ENCODE measurements at regions not wholly inside any gene's neighbourhood (a gene's known extent, or its start where the extent isn't known, plus 50 kb on each side); places are given as distances from the start of the nearest gene placed in this dataset.

DNA sequence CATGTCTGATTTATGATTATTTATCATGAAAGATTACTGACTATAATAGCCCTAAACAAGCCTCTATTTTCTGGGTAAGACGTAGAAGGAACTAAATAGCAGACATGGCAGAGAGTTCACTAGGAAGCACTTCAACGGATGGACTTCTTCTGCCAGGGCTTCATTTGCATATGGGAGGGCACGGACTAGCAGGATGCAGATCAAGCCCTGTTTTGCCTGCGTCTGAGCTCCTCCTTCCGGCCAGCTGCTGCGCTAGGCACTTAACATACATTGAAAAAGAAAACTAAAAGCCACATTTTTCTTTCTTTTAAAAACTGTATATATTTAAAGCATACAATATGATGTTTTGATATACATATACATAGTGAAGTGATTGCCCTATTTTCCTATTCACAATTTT is 340.0 kb upstream of the MEX3C start:
- peak; percentile 67 to 85 for DNase-seq (ENCODE audit: low read depth in 1 of 2, low spot score in 1 of 2)
- no peak overlapping the region for H3K27ac ChIP-seq
- no peaks in the 10 kb centered on the region for H3K27me3 ChIP-seq
- TF ChIP-seq, protein P1, sequence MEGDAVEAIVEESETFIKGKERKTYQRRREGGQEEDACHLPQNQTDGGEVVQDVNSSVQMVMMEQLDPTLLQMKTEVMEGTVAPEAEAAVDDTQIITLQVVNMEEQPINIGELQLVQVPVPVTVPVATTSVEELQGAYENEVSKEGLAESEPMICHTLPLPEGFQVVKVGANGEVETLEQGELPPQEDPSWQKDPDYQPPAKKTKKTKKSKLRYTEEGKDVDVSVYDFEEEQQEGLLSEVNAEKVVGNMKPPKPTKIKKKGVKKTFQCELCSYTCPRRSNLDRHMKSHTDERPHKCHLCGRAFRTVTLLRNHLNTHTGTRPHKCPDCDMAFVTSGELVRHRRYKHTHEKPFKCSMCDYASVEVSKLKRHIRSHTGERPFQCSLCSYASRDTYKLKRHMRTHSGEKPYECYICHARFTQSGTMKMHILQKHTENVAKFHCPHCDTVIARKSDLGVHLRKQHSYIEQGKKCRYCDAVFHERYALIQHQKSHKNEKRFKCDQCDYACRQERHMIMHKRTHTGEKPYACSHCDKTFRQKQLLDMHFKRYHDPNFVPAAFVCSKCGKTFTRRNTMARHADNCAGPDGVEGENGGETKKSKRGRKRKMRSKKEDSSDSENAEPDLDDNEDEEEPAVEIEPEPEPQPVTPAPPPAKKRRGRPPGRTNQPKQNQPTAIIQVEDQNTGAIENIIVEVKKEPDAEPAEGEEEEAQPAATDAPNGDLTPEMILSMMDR (IDR thresholded peaks at IDR 0.05; ENCODE audit: low read depth, low read length): peak; percentile 78
- no peaks in the 10 kb centered on the region for H3K36me3 ChIP-seq
- H3K4me1 ChIP-seq (ENCODE audit: low read depth): no peaks in the 10 kb centered on the region
- no peak overlapping the region for H3K4me3 ChIP-seq
- H3K9me3 ChIP-seq (ENCODE audit: low read depth): no peaks in the 10 kb centered on the region

DNA sequence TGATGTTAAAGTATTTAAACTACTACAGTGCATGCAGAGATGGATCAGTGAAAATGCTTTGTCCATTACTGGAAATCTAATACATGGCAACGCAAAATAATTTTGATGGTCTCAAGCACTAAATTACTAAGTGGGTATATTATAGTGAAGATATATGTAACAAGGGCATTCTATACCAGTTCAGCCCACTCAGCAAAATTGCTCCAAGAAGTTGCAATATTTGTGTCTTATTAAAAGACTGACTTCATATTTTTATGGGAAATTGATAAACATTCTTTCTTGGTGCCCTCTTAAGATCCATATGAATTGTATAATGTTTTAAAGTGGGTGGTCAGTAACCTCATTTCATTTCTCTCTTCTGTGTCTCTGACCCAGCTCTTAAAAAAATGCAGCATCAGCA is 343.1 kb upstream of the MEX3C start:
- Histone ChIP-seq H3K27ac (no peak overlapping the region), H3K4me3 (no peak overlapping the region), H3K27me3 (no peaks in the 10 kb centered on the region), H3K9me3 (ENCODE audit: low read depth) (no peaks in the 10 kb centered on the region), H3K36me3 (no peaks in the 10 kb centered on the region), H3K4me1 (ENCODE audit: low read depth) (no peaks in the 10 kb centered on the region)
- TF ChIP-seq, protein P1 (IDR thresholded peaks at IDR 0.05; ENCODE audit: low read depth, low read length): no peak
- no peak for DNase-seq (ENCODE audit: low read depth in 1 of 2, low spot score in 1 of 2)

DNA sequence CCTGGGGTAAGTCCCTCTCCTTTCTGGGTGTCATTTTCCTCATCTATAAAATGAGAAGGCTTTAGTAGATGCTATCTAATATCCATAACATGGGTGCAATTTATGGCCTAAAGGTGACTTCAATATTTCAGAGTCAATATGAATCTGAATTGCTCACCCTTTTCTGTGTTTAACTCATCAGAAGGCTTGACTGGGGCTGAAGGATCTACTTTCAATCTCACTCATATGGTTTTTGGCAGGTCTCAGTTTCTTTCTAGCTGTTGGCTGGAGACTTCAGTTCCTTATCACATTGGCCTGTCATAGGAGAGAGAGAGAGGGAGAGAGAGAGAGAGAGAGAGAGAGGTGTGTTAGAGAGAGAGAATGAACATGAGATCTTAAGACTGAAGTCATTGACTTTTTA is 343.7 kb upstream of the MEX3C start:
- no peak overlapping the region for H3K4me3 ChIP-seq
- no peaks in the 10 kb centered on the region for H3K36me3 ChIP-seq
- no peak overlapping the region for H3K27ac ChIP-seq
- no peaks in the 10 kb centered on the region for H3K27me3 ChIP-seq
- no peaks in the 10 kb centered on the region for H3K9me3 ChIP-seq (ENCODE audit: low read depth)
- no peaks in the 10 kb centered on the region for H3K4me1 ChIP-seq (ENCODE audit: low read depth)
- DNase-seq (ENCODE audit: low read depth in 1 of 2, low spot score in 1 of 2): no peak
- TF ChIP-seq, protein P1 (IDR thresholded peaks at IDR 0.05; ENCODE audit: low read depth, low read length): no peak

DNA sequence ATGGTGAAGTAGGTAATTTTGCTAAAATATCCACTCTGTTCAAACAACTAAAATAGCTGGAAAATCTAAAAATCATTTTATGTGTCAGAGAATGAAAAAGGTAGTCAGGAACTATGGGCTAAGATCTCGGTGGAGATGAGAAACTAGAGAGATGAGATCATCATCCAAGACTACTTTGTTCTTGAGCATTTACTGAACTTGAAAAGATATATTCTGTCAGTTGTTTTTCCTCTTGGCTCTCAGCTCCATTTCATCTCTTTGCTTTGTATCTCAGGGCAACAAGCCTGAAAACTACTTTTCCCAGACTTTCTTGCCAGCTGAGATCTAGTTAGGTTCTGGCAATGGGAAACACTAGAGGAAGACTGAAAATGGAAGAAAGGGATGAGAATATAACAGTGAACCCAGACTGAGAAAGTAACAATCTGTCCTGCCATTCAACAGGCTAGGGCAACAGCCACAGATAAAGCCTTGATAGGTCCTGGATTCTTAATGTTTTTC is 346.2 kb upstream of the MEX3C start:
- H3K27me3 ChIP-seq: no peaks in the 10 kb centered on the region
- no peaks in the 10 kb centered on the region for H3K9me3 ChIP-seq (ENCODE audit: low read depth)
- no peak for DNase-seq (ENCODE audit: low read depth in 1 of 2, low spot score in 1 of 2)
- H3K36me3 ChIP-seq: no peaks in the 10 kb centered on the region
- TF ChIP-seq, protein P1 (IDR thresholded peaks at IDR 0.05; ENCODE audit: low read depth, low read length): no peak
- H3K4me1 ChIP-seq (ENCODE audit: low read depth): no peaks in the 10 kb centered on the region
- no peak overlapping the region for H3K4me3 ChIP-seq
- H3K27ac ChIP-seq: no peak overlapping the region

DNA sequence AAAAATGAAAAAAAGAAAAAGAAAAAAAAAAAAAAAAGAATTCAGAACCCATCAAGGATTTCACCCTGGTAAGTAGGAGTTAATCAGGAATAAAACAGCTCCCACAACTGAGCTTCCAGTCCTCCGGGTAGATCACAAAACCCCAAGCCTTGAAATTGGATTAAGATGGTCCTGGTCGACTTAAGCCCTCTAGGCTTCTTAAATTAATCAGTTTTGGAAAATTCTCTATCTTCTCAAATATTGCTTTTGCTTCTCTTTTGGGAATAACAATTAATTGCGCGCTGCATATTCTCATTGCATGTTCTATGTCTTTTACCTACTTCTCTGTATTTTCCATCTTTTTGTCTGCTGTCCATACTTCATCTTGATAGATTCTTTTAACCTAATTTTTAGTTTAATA is 348.0 kb upstream of the MEX3C start:
- H3K9me3 ChIP-seq (ENCODE audit: low read depth): no peaks in the 10 kb centered on the region
- TF ChIP-seq, protein P1 (IDR thresholded peaks at IDR 0.05; ENCODE audit: low read depth, low read length): no peak
- H3K4me1 ChIP-seq (ENCODE audit: low read depth): no peaks in the 10 kb centered on the region
- H3K27ac ChIP-seq: no peak overlapping the region
- H3K36me3 ChIP-seq: no peaks in the 10 kb centered on the region
- no peaks in the 10 kb centered on the region for H3K27me3 ChIP-seq
- no peak overlapping the region for H3K4me3 ChIP-seq
- no peak for DNase-seq (ENCODE audit: low read depth in 1 of 2, low spot score in 1 of 2)
